ENCODE measurements at regions not wholly inside any gene's neighbourhood (a gene's known extent, or its start where the extent isn't known, plus 50 kb on each side); places are given as distances from the start of the nearest gene placed in this dataset.

DNA sequence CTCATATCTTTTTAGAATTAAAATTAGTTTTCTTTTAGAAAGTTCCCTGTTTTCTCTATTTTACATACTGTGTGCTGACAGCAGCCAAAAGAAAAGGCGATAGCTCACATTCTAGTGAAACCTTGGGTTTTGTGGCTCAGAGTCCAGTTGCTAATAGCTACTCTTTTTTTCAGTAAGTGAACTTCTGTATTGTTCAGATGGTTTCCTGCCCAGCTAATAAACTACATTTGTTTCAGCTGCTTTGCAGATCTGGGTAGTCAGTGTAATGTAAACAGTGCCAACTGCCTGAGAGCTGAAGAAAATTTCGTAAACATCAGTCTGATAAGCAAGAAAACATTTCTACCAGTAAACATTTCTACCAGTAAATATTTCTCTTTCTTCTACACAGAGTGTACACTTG, 370.2 kb downstream of the GRIA2 start:
- no peak for ATAC-seq (ENCODE audit: insufficient number of reproducible peaks, low FRiP score, low read depth)
- no peak for DNase-seq (ENCODE audit: low spot score)
- H3K27me3 ChIP-seq (replicated peaks; ENCODE audit: insufficient read depth), result no peaks in the 10 kb centered on the region
- H3K36me3 ChIP-seq, result no peaks in the 10 kb centered on the region
- no peaks in the 10 kb centered on the region for H3K9me3 ChIP-seq
- TF ChIP-seq, protein P1, sequence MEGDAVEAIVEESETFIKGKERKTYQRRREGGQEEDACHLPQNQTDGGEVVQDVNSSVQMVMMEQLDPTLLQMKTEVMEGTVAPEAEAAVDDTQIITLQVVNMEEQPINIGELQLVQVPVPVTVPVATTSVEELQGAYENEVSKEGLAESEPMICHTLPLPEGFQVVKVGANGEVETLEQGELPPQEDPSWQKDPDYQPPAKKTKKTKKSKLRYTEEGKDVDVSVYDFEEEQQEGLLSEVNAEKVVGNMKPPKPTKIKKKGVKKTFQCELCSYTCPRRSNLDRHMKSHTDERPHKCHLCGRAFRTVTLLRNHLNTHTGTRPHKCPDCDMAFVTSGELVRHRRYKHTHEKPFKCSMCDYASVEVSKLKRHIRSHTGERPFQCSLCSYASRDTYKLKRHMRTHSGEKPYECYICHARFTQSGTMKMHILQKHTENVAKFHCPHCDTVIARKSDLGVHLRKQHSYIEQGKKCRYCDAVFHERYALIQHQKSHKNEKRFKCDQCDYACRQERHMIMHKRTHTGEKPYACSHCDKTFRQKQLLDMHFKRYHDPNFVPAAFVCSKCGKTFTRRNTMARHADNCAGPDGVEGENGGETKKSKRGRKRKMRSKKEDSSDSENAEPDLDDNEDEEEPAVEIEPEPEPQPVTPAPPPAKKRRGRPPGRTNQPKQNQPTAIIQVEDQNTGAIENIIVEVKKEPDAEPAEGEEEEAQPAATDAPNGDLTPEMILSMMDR (IDR thresholded peaks at IDR 0.05), result no peak
- H3K4me1 ChIP-seq (ENCODE audit: control insufficient read depth in 1 of 2, low read depth in 2 of 2), result peaks cover 7 to 15% of the 10 kb centered on the region in 2 donors
- no peak overlapping the region for H3K27ac ChIP-seq
- H3K4me3 ChIP-seq, result no peak overlapping the region

DNA sequence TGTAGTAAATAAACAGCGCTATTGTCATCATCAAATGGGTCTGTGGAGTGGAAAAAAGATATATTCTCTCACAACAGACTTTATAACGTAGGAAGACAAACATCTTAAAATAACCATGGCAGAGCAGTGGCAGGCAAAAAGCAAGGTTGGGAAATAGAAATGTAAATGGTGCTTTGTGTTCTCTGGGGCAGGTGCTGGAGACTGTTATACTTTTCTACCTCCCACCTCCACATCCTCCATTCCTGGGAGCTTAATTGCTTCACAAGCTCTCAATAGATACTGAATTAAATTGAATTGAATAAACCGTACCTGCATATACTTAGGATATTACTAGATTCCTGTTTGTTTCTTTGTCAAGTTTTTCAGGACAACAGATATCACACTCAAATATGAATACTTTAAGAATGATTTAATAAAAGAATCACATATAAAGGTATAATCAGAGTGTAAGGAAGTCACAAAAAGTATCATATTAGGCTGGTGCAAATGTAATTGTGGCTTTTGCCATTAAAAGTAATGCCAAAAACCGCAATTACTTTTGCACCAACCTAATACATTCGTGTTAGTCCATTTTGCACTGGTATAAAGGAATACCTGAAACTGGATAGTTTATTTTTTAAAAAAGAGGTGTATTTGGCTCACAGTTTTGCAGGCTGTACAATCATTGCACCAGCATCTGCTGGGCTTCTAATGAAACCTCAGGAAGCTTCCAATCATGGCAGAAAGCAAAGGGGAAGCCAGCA, 367.3 kb downstream of the GRIA2 start:
- no peaks in the 10 kb centered on the region for H3K36me3 ChIP-seq

GRCh38 chr4:157582141-157582540, 361.6 kb downstream of the GRIA2 start:
- DNase-seq (ENCODE audit: low spot score), result no peak
- ATAC-seq (ENCODE audit: insufficient number of reproducible peaks, low FRiP score, low read depth), result no peak
- no peaks in the 10 kb centered on the region for H3K27me3 ChIP-seq (replicated peaks; ENCODE audit: insufficient read depth)
- H3K36me3 ChIP-seq, result no peaks in the 10 kb centered on the region
- no peak overlapping the region for H3K4me3 ChIP-seq
- no peak overlapping the region for H3K27ac ChIP-seq
- TF ChIP-seq, protein P1 (IDR thresholded peaks at IDR 0.05), result no peak
- H3K9me3 ChIP-seq, result no peaks in the 10 kb centered on the region
- H3K4me1 ChIP-seq (ENCODE audit: control insufficient read depth in 1 of 2, low read depth in 2 of 2), result peaks cover 0 to 18% of the 10 kb centered on the region in 2 donors

More for the DNA sequence above, 367.3 kb downstream of the GRIA2 start:
- DNase-seq (ENCODE audit: low spot score) (no peak), ATAC-seq (ENCODE audit: insufficient number of reproducible peaks, low FRiP score, low read depth) (no peak)
- Histone ChIP-seq H3K4me3 (no peak overlapping the region), H3K27me3 (replicated peaks; ENCODE audit: insufficient read depth) (no peaks in the 10 kb centered on the region), H3K9me3 (no peaks in the 10 kb centered on the region), H3K27ac (no peak overlapping the region), H3K4me1 (ENCODE audit: control insufficient read depth in 1 of 2, low read depth in 2 of 2) (peaks cover 7 to 15% of the 10 kb centered on the region in 2 donors)
- TF ChIP-seq, protein P1 (IDR thresholded peaks at IDR 0.05), result no peak

DNA sequence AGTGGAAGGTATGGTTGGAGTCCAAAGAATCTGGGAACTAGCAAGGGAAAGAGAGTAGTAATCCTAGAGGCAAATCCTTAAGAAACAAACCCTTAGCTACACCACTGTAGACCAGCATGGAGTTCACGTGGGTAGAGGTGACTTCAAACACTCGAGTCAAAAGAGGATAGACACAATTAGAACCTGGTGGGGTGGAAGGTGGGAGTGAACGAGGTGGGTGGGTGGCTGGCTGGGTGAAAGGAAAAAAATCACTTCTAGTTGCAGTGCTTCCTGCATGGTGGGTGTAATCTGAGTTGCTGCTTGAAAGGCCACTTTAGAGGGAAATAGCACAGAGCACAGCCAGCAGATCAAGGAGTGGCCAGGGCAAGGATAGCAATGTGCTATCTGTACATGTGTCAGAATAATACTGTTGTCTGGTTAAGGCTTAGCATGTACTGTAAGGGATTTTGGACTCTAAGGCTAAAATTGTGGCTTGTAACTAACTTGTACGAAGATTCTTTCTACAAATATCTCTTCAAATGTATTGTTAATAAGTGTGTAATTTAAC, 356.2 kb downstream of the GRIA2 start:
- H3K36me3 ChIP-seq, result no peaks in the 10 kb centered on the region
- H3K4me1 ChIP-seq (ENCODE audit: control insufficient read depth in 1 of 2, low read depth in 2 of 2), result peaks cover 0 to 18% of the 10 kb centered on the region in 2 donors
- no peak overlapping the region for H3K27ac ChIP-seq
- DNase-seq (ENCODE audit: low spot score) (no peak), ATAC-seq (ENCODE audit: insufficient number of reproducible peaks, low FRiP score, low read depth) (no peak)
- no peak overlapping the region for H3K4me3 ChIP-seq
- TF ChIP-seq, protein P1 (IDR thresholded peaks at IDR 0.05), result no peak
- no peaks in the 10 kb centered on the region for H3K9me3 ChIP-seq
- no peaks in the 10 kb centered on the region for H3K27me3 ChIP-seq (replicated peaks; ENCODE audit: insufficient read depth)

DNA sequence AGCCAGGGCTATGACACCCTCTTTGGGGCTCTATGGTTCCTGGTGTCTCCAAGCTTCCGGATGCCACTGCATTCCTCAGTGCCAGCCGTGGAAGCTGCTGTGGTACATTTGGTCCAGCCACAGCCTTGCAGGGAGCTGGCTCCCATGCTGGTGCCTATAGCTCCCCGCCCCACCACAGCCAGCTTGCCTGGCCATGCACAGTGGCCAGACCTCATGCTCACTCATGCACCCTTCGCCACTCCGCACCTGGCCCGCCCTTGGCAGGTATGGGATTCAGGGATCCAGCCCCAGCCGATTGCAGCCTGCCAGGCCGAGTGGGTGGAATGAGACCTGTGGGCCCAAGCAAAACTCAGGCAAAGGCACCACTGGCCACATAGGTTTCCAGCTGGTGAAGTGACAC, 354.8 kb downstream of the GRIA2 start:
- H3K9me3 ChIP-seq, result no peaks in the 10 kb centered on the region
- no peak for DNase-seq (ENCODE audit: low spot score)
- TF ChIP-seq, protein P1 (IDR thresholded peaks at IDR 0.05), result no peak
- peaks cover 0 to 18% of the 10 kb centered on the region in 2 donors for H3K4me1 ChIP-seq (ENCODE audit: control insufficient read depth in 1 of 2, low read depth in 2 of 2)
- no peaks in the 10 kb centered on the region for H3K27me3 ChIP-seq (replicated peaks; ENCODE audit: insufficient read depth)
- H3K4me3 ChIP-seq, result no peak overlapping the region
- H3K27ac ChIP-seq, result no peak overlapping the region
- no peak for ATAC-seq (ENCODE audit: insufficient number of reproducible peaks, low FRiP score, low read depth)
- H3K36me3 ChIP-seq, result no peaks in the 10 kb centered on the region

Data from thoracic aorta (tissue), 2 donors.